T1000 (cell line): ENCODE measurements at regions not wholly inside any gene's neighbourhood (a gene's known extent, or its start where the extent isn't known, plus 50 kb on each side); places are given as distances from the start of the nearest gene placed in this dataset.
"Not testable (repeated sequence)": the region's sequence is repeated elsewhere in the genome, so short reads cannot be mapped to it uniquely, and the experiment has no call there.

Source experiments
- DNase-seq: peaks from one replicate; lab custom pipeline; 2025; ENCODE audit warnings: mixed read lengths; lab: John Stamatoyannopoulos, UW

- not testable (repeated sequence) for DNase-seq
These were observed 289.4 kb downstream of the CNTNAP3B start for GRCh38 chr9:41839786-41840185.

DNA sequence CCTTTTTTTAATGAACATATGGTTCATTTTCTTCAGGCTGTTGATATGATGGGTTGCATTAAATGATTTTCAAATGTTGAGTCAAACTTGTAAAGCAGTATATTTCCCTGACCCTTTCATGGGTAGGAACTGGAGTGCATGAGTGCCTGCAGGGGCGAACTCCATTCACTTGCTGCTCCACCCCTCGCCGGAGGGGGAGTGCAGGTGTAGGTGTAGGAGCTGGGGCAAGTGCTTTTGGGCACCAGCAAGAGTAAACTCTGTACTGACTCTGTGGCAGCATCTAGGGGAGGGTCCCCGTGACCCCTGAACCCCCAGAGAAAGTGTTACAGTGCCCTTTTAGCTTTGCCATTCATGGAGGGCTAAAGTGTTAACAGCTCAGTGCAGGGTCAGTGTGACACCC, 290.3 kb downstream of the CNTNAP3B start:
- not testable (repeated sequence) for DNase-seq

DNA sequence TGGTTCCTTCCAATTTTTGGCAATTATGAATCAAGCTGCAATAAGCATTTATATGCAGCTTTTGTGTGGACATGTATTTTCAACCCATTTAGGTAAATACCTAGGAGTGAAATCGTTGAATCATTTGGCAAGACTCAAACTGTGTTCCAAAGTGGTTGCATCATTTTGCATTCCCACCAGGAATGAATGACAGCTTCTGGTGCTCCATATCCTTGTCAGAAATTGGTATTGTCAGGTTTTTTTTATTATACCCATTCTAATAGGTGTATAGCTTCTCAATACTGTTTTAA, 290.7 kb downstream of the CNTNAP3B start:
- not testable (repeated sequence) for DNase-seq

- not testable (repeated sequence) for DNase-seq
These were observed 291.3 kb downstream of the CNTNAP3B start for GRCh38 chr9:41837684-41838561.

DNA sequence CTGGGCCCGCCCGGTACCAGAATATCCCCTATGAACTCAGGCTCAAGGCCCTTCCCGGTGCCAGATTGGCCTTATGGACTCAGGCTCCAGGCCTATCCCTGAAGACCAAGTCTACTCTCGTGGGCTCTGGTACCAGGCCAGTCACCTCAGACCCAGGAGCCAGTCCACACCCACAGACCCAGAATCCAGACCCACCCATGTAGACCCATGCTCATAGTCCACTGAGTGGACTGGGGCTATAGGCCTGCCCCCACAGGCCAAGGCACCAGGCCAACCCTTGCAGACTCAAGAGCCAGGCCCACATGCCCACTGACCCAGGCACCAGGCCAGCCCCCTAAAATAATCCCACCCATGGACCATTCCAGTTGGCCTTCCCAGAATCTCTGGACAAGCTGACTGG, 296.1 kb downstream of the CNTNAP3B start:
- DNase-seq: not testable (repeated sequence)

DNA sequence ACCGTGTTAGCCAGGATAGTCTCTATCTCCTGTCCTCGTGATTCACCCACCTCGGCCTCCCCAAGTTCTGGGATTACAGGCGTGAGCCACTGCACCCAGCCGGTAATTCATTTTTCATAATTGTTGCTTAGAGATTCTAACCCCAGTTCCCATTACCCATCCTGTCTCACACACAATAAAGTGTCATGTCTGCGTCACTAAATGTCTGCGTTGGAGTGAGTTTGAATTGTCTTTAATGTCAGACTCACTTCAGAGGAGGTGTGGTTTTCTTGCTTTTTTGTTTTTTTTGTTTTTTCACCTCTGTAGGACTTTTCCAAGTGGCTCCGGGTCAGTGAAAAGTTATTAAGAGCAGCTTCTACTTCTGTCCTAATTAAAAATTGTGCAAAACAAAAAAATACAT, 304.5 kb downstream of the CNTNAP3B start:
- not testable (repeated sequence) for DNase-seq

DNA sequence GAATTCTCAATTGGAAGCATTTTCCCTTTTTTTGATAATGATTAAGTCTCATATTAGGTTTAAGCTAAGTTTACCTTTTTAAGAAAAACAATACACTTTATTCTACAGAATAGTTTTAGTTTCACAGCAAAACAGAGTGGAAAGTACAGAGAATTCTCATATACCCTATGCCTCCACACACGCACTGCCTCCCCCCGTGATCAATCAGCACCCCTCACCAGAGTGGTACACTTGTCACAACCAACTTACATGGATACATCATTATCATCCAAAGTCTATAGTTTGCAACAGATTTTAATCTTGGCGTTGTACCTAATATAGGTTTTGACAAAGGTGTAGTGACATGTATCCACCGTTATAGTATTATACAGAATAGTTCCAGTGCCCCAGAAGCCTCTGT, 326.5 kb downstream of the CNTNAP3B start:
- not testable (repeated sequence) for DNase-seq

GRCh38 chr9:41798684-41799083, 330.5 kb downstream of the CNTNAP3B start:
- not testable (repeated sequence) for DNase-seq

- not testable (repeated sequence) for DNase-seq
These were observed 338.4 kb downstream of the CNTNAP3B start for GRCh38 chr9:41790719-41791363.

DNA sequence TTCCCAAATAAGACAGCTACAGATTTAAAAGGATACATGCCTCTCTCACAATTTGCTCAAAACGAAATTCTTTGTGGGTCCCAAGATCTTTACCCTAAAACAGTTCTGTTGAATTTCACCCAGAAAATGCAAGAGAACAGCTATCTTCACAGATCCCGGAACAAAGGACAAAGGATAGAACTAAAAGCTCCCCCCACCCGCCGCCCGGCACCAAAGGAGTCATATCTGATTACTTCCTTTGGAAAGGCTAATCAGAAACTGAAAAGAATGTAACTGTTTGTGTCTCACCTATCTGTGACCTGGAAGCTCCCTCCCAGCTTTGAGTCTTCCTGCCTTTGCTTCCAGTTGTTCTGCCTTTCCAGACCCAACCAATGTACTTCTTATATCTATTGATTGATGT, 339.2 kb downstream of the CNTNAP3B start:
- not testable (repeated sequence) for DNase-seq

DNA sequence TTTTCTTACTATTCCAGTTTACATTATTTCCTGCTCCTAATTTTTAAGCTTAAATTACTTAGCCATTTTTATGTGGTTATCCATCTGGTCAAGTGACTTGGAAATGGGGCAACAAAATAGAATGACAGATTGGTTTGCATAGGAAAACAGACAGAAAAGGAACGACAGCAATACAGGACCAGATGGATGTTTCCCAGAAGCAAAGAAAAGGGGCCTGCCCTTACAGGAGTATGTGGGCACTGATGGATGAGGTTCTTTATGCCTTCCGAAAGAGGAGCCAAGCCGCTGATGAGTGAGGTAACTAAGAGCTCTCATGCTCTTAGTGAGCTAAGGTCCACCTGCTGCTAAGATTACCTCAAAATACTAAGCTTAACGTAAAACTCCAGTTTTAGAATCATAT, 339.8 kb downstream of the CNTNAP3B start:
- DNase-seq: not testable (repeated sequence)

- DNase-seq: not testable (repeated sequence)
These were observed 341.3 kb downstream of the CNTNAP3B start for GRCh38 chr9:41787951-41788350.

DNA sequence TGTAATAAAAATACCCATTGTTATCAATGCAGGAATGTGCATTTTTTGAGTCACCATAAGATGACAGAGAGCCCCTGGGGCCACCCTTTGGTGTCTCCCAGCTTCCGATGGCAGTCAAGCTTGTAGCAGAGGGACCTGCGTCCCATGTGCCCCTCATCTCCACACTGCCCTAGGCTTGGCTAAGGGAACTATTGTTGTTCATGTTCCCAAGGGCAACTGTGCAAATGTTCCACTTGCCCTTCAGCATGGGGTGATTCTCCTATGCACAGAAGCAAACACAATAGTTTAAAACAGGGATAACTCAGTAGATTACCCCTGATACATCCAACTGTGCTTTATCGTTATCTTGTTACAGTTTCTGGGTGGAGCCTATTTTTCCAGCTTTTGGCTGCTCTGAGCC, 342.0 kb downstream of the CNTNAP3B start:
- not testable (repeated sequence) for DNase-seq

DNA sequence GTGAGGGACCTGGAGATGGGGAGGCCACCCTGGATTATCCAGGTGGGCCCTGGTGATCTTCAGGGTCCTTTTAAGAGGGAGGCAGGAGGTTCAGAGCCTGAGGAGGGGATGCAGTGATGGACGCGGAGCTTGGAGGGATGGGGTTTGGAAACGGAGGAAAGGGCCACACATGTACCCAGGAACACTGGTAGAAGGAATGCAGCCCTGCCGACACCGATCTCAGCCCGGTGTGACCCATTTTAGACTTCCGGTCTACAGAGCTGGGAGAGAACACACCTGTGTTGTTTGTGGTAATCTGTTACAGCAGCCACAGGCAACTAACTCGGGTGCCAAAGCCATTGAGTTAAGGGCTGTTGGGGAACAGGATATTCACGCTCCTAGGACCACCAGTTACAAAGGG, 345.2 kb downstream of the CNTNAP3B start:
- DNase-seq: not testable (repeated sequence)

- DNase-seq: not testable (repeated sequence)
These were observed 346.0 kb downstream of the CNTNAP3B start for GRCh38 chr9:41783070-41783810.

DNA sequence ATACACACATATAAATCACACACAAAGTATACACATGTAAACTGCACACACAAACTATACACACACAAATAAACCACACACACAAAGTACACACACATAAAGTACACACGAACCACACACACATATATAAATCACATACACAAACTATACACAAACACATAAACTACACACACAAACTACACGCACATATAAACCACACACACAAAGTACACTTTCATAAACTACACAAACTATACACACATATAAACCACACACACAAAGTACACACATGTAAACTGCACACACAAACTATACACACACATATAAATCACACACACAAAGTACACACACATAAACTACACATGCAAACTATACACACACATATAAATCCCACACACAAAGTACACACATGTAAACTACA, 347.3 kb downstream of the CNTNAP3B start:
- not testable (repeated sequence) for DNase-seq

DNA sequence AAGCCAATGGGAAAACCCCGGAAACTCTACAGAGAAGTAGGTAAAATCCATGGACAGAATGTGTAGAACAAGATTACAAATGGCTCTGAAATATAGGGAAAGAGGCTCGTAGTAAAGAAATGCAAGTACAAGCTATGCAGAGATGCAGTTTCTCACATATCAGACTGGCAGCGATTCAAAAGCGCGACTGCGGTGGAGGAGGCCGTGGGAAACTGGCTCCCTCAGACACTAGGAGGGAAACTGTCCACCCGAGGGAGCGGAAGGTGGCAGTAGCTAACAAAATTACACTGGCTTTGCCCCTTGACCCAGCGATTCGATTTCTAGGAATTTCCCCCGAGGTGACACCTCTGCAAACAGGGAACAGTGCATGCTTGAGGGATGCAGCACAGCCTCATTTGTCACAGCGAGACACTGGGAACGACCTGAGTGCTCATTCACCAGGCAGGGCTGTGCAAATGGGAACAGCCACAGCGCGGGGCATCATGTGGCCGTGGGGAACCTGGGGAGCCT, 349.3 kb downstream of the CNTNAP3B start:
- DNase-seq: not testable (repeated sequence)

DNA sequence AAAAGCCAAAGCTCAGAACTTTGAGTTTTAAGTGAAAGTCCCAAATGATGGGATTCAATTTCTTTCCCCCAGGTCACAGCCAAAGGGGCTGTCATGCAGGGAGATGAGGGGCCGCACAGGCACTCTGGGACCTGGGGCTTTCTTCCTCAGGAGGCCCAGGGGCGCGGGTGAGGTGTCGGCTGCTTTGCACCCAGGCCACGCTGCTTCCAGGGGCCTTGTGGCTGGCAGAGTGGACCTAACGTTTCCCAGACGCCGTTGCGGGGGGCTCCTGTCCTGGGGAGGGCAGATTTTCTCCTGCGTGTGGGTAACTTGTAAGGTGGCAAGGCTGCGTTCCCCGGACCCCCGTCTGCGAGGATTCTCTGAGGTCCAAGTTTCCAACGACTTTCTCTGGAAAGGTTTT, 350.0 kb downstream of the CNTNAP3B start:
- DNase-seq: not testable (repeated sequence)

DNA sequence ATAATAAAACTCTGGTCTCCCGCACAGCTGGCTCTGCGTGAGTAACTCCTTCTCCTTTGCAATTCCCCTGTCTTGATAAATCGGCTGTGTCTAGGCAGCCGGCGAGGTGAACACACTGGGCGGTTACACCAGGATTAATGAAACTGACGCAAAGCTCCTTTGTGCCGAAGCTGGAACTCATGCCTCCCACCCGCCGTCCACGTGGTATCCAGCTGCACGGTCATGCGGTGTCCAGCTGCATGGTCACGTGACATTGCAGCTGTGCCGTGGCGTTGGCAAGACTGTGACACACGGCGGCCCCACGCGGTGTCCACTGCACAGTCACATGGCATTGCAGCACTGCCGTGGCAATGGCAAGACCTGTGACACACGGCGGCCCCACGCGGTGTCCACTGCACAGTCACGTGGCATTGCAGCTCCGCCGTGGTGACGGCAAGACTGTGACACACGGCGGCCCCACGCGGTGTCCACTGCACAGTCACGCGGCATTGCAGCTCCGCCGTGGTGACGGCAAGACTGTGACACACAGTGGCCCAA, 350.6 kb downstream of the CNTNAP3B start:
- DNase-seq: not testable (repeated sequence)

GRCh38 chr9:41777536-41777935, 351.7 kb downstream of the CNTNAP3B start:
- not testable (repeated sequence) for DNase-seq

DNA sequence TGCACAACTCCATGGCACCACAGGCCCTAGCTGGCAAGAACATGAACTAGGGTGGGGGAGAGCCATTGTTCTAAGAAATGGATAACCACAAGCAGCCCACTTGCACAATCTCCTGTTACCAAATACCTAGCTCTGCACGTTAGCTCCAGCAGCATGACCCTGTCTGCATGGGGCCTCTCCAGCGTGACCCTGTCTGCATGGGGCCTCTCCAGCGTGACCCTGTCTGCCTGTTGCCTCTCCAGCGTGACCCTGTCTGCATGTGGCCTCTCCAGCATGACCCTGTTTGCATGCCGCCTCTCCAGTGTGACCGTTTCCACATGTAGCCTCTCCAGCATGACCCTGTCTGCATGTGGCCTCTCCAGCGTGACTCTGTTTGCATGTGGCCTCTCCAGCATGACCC, 356.7 kb downstream of the CNTNAP3B start:
- DNase-seq: not testable (repeated sequence)

DNA sequence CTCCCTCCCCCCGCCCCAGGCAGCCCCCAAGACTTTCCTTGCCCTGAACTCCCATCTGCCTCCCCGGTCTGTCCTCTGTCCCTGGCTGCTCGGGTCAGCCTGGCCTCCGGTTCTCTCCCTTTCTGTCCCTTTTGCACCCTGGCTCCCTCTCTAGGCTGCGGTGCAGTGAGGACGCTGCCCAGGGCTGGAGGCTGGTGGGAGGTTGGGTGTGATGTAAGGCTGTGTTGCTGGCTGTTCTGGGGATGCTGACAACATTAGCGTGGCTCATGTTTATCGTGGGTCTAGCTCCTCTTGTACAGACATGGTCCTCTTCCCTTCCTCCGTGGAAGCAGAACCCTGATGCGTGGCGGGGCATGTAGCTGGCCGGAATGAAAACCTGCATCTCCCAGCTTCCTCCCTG, 357.5 kb downstream of the CNTNAP3B start:
- DNase-seq: not testable (repeated sequence)
